T-helper 17 cell (primary cell): ENCODE measurements at regions not wholly inside any gene's neighbourhood (a gene's known extent, or its start where the extent isn't known, plus 50 kb on each side); places are given as distances from the start of the nearest gene placed in this dataset.
"Not testable (repeated sequence)": the region's sequence is repeated elsewhere in the genome, so short reads cannot be mapped to it uniquely, and the experiment has no call there.

ENCODE experiments used
- ATAC-seq: fragments of 150-1000 bp; cut with Tn5 transposase; 2 replicates; pipeline ENCODE4 v1.10.0; 2021; ENCODE audit warnings: mild to moderate bottlenecking, moderate library complexity
- DNase-seq, 3 donors: peaks; one replicate each; pipeline versions ENCODE4 v3.0.0 to v3.0.0-alpha.2; 2020 to 2021
- H3K9me3 ChIP-seq: one replicate; pipeline ENCODE4 v1.7.0; 2013; ENCODE audit warnings: low read length, mild to moderate bottlenecking; ENCODE audit not compliant: control insufficient read depth, poor library complexity, severe bottlenecking
- H3K27ac Mint-ChIP-seq: one replicate; pipeline ENCODE4 v1.8.0; 2022; ENCODE audit warnings: mild to moderate bottlenecking, moderate library complexity, mixed read lengths
- H3K27me3 Mint-ChIP-seq: one replicate; pipeline ENCODE4 v1.8.0; 2022; ENCODE audit warnings: mixed read lengths
- H3K36me3 Mint-ChIP-seq: one replicate; pipeline ENCODE4 v1.8.0; 2022; ENCODE audit warnings: low read depth, mixed read lengths
- H3K4me1 Mint-ChIP-seq: one replicate; pipeline ENCODE4 v1.8.0; 2022; ENCODE audit warnings: mild to moderate bottlenecking, mixed read lengths
- H3K4me3 Mint-ChIP-seq: one replicate; pipeline ENCODE4 v1.8.0; 2022; ENCODE audit warnings: mild to moderate bottlenecking, moderate library complexity, mixed read lengths

- H3K4me3 Mint-ChIP-seq, H3K4me1 Mint-ChIP-seq, ATAC-seq, DNase-seq, H3K27ac Mint-ChIP-seq, H3K36me3 Mint-ChIP-seq, H3K9me3 ChIP-seq: not testable (repeated sequence)
- peaks cover 41% of the 10 kb centered on the region for H3K27me3 Mint-ChIP-seq
These were observed 66.6 kb upstream of the ZNF195 start for GRCh38 chr11:3445535-3445934.

- H3K36me3 Mint-ChIP-seq, H3K4me1 Mint-ChIP-seq: not testable (repeated sequence)
These were observed 65.4 kb upstream of the ZNF195 start for GRCh38 chr11:3444420-3444744.

GRCh38 chr11:3443700-3444419 is 64.9 kb upstream of the ZNF195 start:
- H3K27me3 Mint-ChIP-seq = peaks cover 56% of the 10 kb centered on the region
- not testable (repeated sequence) for H3K9me3 ChIP-seq, H3K36me3 Mint-ChIP-seq, DNase-seq, H3K4me1 Mint-ChIP-seq, H3K27ac Mint-ChIP-seq, H3K4me3 Mint-ChIP-seq, ATAC-seq

More at GRCh38 chr11:3444420-3444744, 65.4 kb upstream of the ZNF195 start:
- not testable (repeated sequence) for ATAC-seq, DNase-seq, H3K9me3 ChIP-seq, H3K4me3 Mint-ChIP-seq, H3K27ac Mint-ChIP-seq
- H3K27me3 Mint-ChIP-seq = peaks cover 53% of the 10 kb centered on the region

- H3K27me3 Mint-ChIP-seq = peaks cover 36% of the 10 kb centered on the region
- H3K36me3 Mint-ChIP-seq, H3K27ac Mint-ChIP-seq, H3K4me1 Mint-ChIP-seq, ATAC-seq, DNase-seq, H3K9me3 ChIP-seq, H3K4me3 Mint-ChIP-seq: not testable (repeated sequence)
These were observed 58.5 kb upstream of the ZNF195 start for GRCh38 chr11:3437441-3437840.

GRCh38 chr11:3434976-3435375 is 56.0 kb upstream of the ZNF195 start:
- DNase-seq = no peak
- peaks cover 25% of the 10 kb centered on the region for H3K27me3 Mint-ChIP-seq
- no peak overlapping the region for H3K27ac Mint-ChIP-seq
- no peak overlapping the region for H3K4me3 Mint-ChIP-seq
- H3K9me3 ChIP-seq = no peaks in the 10 kb centered on the region
- H3K4me1 Mint-ChIP-seq = no peaks in the 10 kb centered on the region
- no peaks in the 10 kb centered on the region for H3K36me3 Mint-ChIP-seq
- ATAC-seq = no peak

GRCh38 chr11:3429191-3429590 is 50.2 kb upstream of the ZNF195 start:
- DNase-seq, H3K4me3 Mint-ChIP-seq, H3K9me3 ChIP-seq, H3K27ac Mint-ChIP-seq, H3K36me3 Mint-ChIP-seq, H3K4me1 Mint-ChIP-seq, ATAC-seq: not testable (repeated sequence)
- peaks cover 31% of the 10 kb centered on the region for H3K27me3 Mint-ChIP-seq
